DND-41 (cell line): ENCODE measurements at regions not wholly inside any gene's neighbourhood (a gene's known extent, or its start where the extent isn't known, plus 50 kb on each side); places are given as distances from the start of the nearest gene placed in this dataset.

Experiments
- ATAC-seq: fragments of 200-7000 bp; cut with Tn5 transposase; 3 replicates; pipeline ENCODE4 v1.9.1; 2021; ENCODE audit warnings: low read depth; ENCODE audit not compliant: insufficient read depth
- DNase-seq: peaks from one replicate; pipeline ENCODE4 v3.0.0-alpha.2; 2020
- H2AFZ ChIP-seq: 2 replicates; pipeline ENCODE4 v1.6.0; 2012; ENCODE audit warnings: low read depth, low read length
- H3K27ac ChIP-seq: 2 replicates; pipeline ENCODE4 v1.5.1; 2012; ENCODE audit warnings: low read length, inconsistent platforms
- H3K27me3 ChIP-seq: fragments of 200-600 bp; sonication (generic); 2 replicates; pipeline ENCODE4 v1.6.0; 2012; ENCODE audit warnings: low read length, mild to moderate bottlenecking, inconsistent platforms; ENCODE audit not compliant: insufficient read depth, poor library complexity
- H3K36me3 ChIP-seq: 2 replicates; pipeline ENCODE4 v1.5.1; 2012; ENCODE audit warnings: low read length, inconsistent platforms; ENCODE audit not compliant: insufficient read depth
- H3K4me1 ChIP-seq: 2 replicates; pipeline ENCODE4 v1.5.1; 2012; ENCODE audit warnings: mild to moderate bottlenecking, low read length; ENCODE audit not compliant: insufficient read depth
- H3K4me2 ChIP-seq: 2 replicates; pipeline ENCODE4 v1.6.0; 2012; ENCODE audit warnings: mild to moderate bottlenecking, moderate library complexity, low read length, inconsistent platforms; ENCODE audit not compliant: insufficient read depth
- H3K4me3 ChIP-seq, 2 experiments: fragments of 200-600 bp in 1 of 2; shearing (Covaris generic) in 1 of 2; 2 replicates each; pipeline ENCODE4 v1.5.1; 2012 to 2016; ENCODE audit warnings: inconsistent platforms in 2 of 2, low read length in 2 of 2, mild to moderate bottlenecking in 2 of 2, low read depth in 1 of 2, moderate library complexity in 1 of 2
- H3K79me2 ChIP-seq: 2 replicates; pipeline ENCODE4 v1.6.0; 2012; ENCODE audit warnings: low read length, inconsistent platforms; ENCODE audit not compliant: insufficient read depth
- H3K9ac ChIP-seq: 2 replicates; pipeline ENCODE4 v1.6.0; 2012; ENCODE audit warnings: low read depth, mild to moderate bottlenecking, inconsistent platforms, low read length, moderate library complexity
- H3K9me3 ChIP-seq: 2 replicates; pipeline ENCODE4 v1.5.1; 2012; ENCODE audit warnings: low read length, moderate library complexity, mild to moderate bottlenecking, inconsistent platforms; ENCODE audit not compliant: insufficient read depth, severe bottlenecking
- H4K20me1 ChIP-seq: 2 replicates; pipeline ENCODE4 v1.6.0; 2012; ENCODE audit warnings: low read length; ENCODE audit not compliant: insufficient read depth
- EZH2 ChIP-seq: IDR thresholded peaks from 3 replicates; pipeline ENCODE4 v1.6.1; 2012; ENCODE audit warnings: borderline replicate concordance, low read depth, mild to moderate bottlenecking, moderate library complexity, low read length, inconsistent platforms; ENCODE audit not compliant: severe bottlenecking
- TF ChIP-seq, protein P1 (sequence below): IDR thresholded peaks from 2 replicates; pipeline ENCODE4 v1.5.1; 2012; ENCODE audit warnings: borderline replicate concordance, low read length, moderate library complexity, mild to moderate bottlenecking; ENCODE audit not compliant: poor library complexity, severe bottlenecking; ENCODE audit errors: extremely low read depth

GRCh38 chr5:129306725-129307124, 153.4 kb upstream of the ADAMTS19 start:
- H3K4me1 ChIP-seq: no peaks in the 10 kb centered on the region
- H4K20me1 ChIP-seq: no peaks in the 10 kb centered on the region
- no peak for TF ChIP-seq EZH2
- TF ChIP-seq, protein P1, sequence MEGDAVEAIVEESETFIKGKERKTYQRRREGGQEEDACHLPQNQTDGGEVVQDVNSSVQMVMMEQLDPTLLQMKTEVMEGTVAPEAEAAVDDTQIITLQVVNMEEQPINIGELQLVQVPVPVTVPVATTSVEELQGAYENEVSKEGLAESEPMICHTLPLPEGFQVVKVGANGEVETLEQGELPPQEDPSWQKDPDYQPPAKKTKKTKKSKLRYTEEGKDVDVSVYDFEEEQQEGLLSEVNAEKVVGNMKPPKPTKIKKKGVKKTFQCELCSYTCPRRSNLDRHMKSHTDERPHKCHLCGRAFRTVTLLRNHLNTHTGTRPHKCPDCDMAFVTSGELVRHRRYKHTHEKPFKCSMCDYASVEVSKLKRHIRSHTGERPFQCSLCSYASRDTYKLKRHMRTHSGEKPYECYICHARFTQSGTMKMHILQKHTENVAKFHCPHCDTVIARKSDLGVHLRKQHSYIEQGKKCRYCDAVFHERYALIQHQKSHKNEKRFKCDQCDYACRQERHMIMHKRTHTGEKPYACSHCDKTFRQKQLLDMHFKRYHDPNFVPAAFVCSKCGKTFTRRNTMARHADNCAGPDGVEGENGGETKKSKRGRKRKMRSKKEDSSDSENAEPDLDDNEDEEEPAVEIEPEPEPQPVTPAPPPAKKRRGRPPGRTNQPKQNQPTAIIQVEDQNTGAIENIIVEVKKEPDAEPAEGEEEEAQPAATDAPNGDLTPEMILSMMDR: no peak

DNA sequence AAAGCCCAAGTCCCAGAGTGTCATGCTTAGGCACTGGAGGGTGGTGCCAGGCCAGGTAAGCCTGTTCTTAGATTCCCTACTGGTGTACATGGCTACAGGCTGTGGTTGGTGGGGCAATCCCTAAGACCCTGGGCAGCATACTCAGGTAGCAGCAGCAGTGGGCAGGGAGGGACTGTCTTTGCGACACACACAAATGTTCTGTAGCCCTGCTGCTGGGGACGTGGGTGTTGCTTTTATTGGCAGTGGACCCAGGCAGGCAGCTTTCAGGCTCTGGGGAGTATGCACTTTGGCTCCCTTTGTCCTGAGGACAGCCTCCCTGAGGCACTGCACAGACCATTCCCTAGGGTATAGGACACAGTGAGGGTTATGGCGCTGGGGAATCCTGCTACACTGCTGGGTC, 137.1 kb upstream of the ADAMTS19 start:
- Histone ChIP-seq H3K4me3 (no peak overlapping the region), H3K79me2 (no peaks in the 10 kb centered on the region), H3K36me3 (no peaks in the 10 kb centered on the region), H3K4me2 (no peak overlapping the region), H2AFZ (no peak overlapping the region), H3K9me3 (no peaks in the 10 kb centered on the region), H4K20me1 (no peaks in the 10 kb centered on the region), H3K27me3 (no peaks in the 10 kb centered on the region), H3K27ac (no peak overlapping the region), H3K9ac (no peak overlapping the region), H3K4me1 (no peaks in the 10 kb centered on the region)
- DNase-seq (no peak), ATAC-seq (no peak)
- TF ChIP-seq, protein P1: no peak
- TF ChIP-seq EZH2: no peak

More at GRCh38 chr5:129306725-129307124, 153.4 kb upstream of the ADAMTS19 start:
- no peaks in the 10 kb centered on the region for H3K79me2 ChIP-seq
- no peak overlapping the region for H3K27ac ChIP-seq
- DNase-seq (no peak), ATAC-seq (no peak)
- no peak overlapping the region for H3K4me2 ChIP-seq
- H2AFZ ChIP-seq: no peak overlapping the region
- no peaks in the 10 kb centered on the region for H3K36me3 ChIP-seq
- H3K27me3 ChIP-seq: no peaks in the 10 kb centered on the region
- H3K4me3 ChIP-seq: no peak overlapping the region
- H3K9me3 ChIP-seq: no peaks in the 10 kb centered on the region
- no peak overlapping the region for H3K9ac ChIP-seq

- H3K9me3 ChIP-seq: no peaks in the 10 kb centered on the region
- H3K9ac ChIP-seq: no peak overlapping the region
- H4K20me1 ChIP-seq: no peaks in the 10 kb centered on the region
- TF ChIP-seq EZH2: no peak
- H3K27me3 ChIP-seq: no peaks in the 10 kb centered on the region
- no peaks in the 10 kb centered on the region for H3K4me1 ChIP-seq
- ATAC-seq (no peak), DNase-seq (no peak)
- no peak overlapping the region for H3K4me2 ChIP-seq
- no peak overlapping the region for H3K27ac ChIP-seq
- H2AFZ ChIP-seq: no peak overlapping the region
- no peak overlapping the region for H3K4me3 ChIP-seq
- no peaks in the 10 kb centered on the region for H3K36me3 ChIP-seq
- H3K79me2 ChIP-seq: no peaks in the 10 kb centered on the region
Measured at GRCh38 chr5:129341306-129341705, 118.8 kb upstream of the ADAMTS19 start.

- Histone ChIP-seq H3K9ac (no peak overlapping the region), H3K27ac (no peak overlapping the region), H3K4me3 (no peak overlapping the region), H3K79me2 (no peaks in the 10 kb centered on the region), H3K4me1 (no peaks in the 10 kb centered on the region), H4K20me1 (no peaks in the 10 kb centered on the region), H3K27me3 (no peaks in the 10 kb centered on the region), H3K9me3 (no peaks in the 10 kb centered on the region), H3K4me2 (no peak overlapping the region), H2AFZ (no peak overlapping the region), H3K36me3 (no peaks in the 10 kb centered on the region)
- ATAC-seq: no peak
- no peak for TF ChIP-seq EZH2
- TF ChIP-seq, protein P1: no peak
- no peak for DNase-seq
Measured at GRCh38 chr5:129342796-129343195, 117.3 kb upstream of the ADAMTS19 start.
